OCI-LY3 (cell line): ENCODE measurements at regions not wholly inside any gene's neighbourhood (a gene's known extent, or its start where the extent isn't known, plus 50 kb on each side); places are given as distances from the start of the nearest gene placed in this dataset.

Source experiments
- H2AFZ ChIP-seq: fragments of 200-600, 300-600 bp; shearing (Covaris generic); 2 replicates; pipeline ENCODE4 v1.6.0; 2014; ENCODE audit warnings: antibody characterized with exemption, low read depth, low read length
- H3K27ac ChIP-seq: fragments of 200-600, 300-600 bp; sonication (generic); 2 replicates; pipeline ENCODE4 v1.5.1; 2014; ENCODE audit warnings: mild to moderate bottlenecking, low read length, moderate library complexity, mixed read lengths
- H3K27me3 ChIP-seq: fragments of 200-600, 300-600 bp; sonication (generic); 2 replicates; pipeline ENCODE4 v1.6.1; 2014; ENCODE audit warnings: low read depth, low read length, mixed read lengths
- H3K36me3 ChIP-seq: fragments of 200-600, 300-600 bp; sonication (generic); replicated peaks from 2 replicates; pipeline ENCODE3; 2014; ENCODE audit warnings: low read depth, low read length, mixed read lengths
- H3K4me1 ChIP-seq: fragments of 300-600, 200-600 bp; sonication (generic); 2 replicates; pipeline ENCODE4 v1.6.1; 2014; ENCODE audit warnings: low read length, mixed read lengths
- H3K4me2 ChIP-seq: fragments of 200-600, 300-600 bp; sonication (generic); 2 replicates; pipeline ENCODE4 v1.6.1; 2014; ENCODE audit warnings: low read length, mixed read lengths
- H3K4me3 ChIP-seq: fragments of 300-600, 200-600 bp; sonication (generic); 2 replicates; pipeline ENCODE4 v1.5.1; 2014; ENCODE audit warnings: antibody characterized with exemption, mild to moderate bottlenecking, low read length, moderate library complexity
- H3K79me2 ChIP-seq: fragments of 300-600, 200-600 bp; shearing (Covaris generic); 2 replicates; pipeline ENCODE4 v1.6.1; 2014; ENCODE audit warnings: mild to moderate bottlenecking, low read length, mixed read lengths
- H3K9ac ChIP-seq: fragments of 300-600, 200-600 bp; shearing (Covaris generic); 2 replicates; pipeline ENCODE4 v1.6.0; 2014; ENCODE audit warnings: mild to moderate bottlenecking, low read length, moderate library complexity
- H3K9me3 ChIP-seq: fragments of 200-600, 300-600 bp; shearing (Covaris generic); 2 replicates; pipeline ENCODE4 v1.6.1; 2014; ENCODE audit warnings: low read length, mixed read lengths; ENCODE audit not compliant: insufficient read depth
- H4K20me1 ChIP-seq: fragments of 200-600, 300-600 bp; sonication (generic); 2 replicates; pipeline ENCODE4 v1.6.1; 2016; ENCODE audit warnings: low read length, mixed read lengths; ENCODE audit not compliant: insufficient read depth
- CTCF ChIP-seq: fragments of 200-600, 300-600 bp; sonication (generic); IDR thresholded peaks from 2 replicates; pipeline ENCODE4 v1.5.1; 2014; ENCODE audit warnings: antibody characterized with exemption, low read length, low read depth
- EZH2phosphoT487 ChIP-seq: fragments of 200-600 bp; shearing (Covaris generic); IDR thresholded peaks from 2 replicates; pipeline ENCODE4 v1.6.1; 2018; ENCODE audit warnings: antibody characterized with exemption, mixed run types, low read depth

DNA sequence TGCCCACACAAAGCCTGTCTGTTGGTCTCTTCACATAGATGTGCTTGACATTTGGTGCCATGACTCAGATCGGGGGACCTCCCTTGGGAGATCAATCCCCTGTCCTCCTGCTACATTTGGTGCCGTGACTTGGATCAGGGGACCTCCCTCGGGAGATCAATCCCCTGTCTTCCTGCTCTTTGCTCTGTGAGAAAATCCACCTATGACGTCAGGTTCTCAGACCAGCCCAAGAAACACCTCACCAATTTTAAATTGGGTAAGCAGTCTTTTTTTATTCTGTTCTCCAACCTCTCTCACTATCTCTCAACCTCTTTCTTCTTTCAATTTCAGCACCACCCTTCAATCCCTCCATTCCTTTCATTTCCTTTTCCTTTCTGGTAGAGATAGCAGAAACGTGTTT lies 159.6 kb upstream of the AGTR2 start:
- H3K9me3 ChIP-seq, result no peaks in the 10 kb centered on the region
- H3K79me2 ChIP-seq, result no peaks in the 10 kb centered on the region
- H3K4me3 ChIP-seq, result no peak overlapping the region
- H3K27me3 ChIP-seq, result no peaks in the 10 kb centered on the region
- no peaks in the 10 kb centered on the region for H3K36me3 ChIP-seq
- H3K9ac ChIP-seq, result peak overlapping the region; percentile 30; the same call in 1 of the 2 replicates
- peak overlapping the region; percentile 98 for H3K27ac ChIP-seq
- no peak overlapping the region for H2AFZ ChIP-seq
- no peaks in the 10 kb centered on the region for H4K20me1 ChIP-seq
- TF ChIP-seq CTCF, result no peak
- no peak for TF ChIP-seq EZH2phosphoT487
- H3K4me1 ChIP-seq, result peaks cover 37% of the 10 kb centered on the region
- peak overlapping the region; percentile 83 for H3K4me2 ChIP-seq

DNA sequence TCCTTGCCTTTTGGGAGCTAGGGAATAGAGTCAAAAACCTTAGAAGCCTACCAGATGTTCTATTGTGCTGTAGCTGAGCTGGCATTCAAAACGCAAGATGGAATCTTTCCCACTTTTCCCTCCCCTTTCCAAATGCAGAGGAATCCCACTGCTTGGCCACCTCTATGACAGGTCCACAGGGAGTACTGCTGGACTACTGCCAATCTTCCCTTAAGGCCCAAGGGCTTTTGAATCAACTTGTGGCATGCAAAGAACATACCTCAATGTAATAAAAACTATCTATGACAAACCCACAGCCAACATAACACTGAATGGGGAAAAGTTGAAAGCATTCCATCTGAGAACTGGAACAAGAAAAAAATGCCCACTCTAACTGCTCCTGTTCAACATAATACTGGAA lies 139.2 kb upstream of the AGTR2 start:
- Histone ChIP-seq H3K4me3 (no peak overlapping the region), H3K27me3 (no peaks in the 10 kb centered on the region), H2AFZ (no peak overlapping the region), H3K4me2 (no peak overlapping the region), H3K4me1 (no peaks in the 10 kb centered on the region), H3K9me3 (no peaks in the 10 kb centered on the region), H3K9ac (no peak overlapping the region), H3K36me3 (no peaks in the 10 kb centered on the region), H4K20me1 (no peaks in the 10 kb centered on the region), H3K79me2 (no peaks in the 10 kb centered on the region), H3K27ac (no peak overlapping the region)
- TF ChIP-seq CTCF (no peak), EZH2phosphoT487 (no peak)
